ENCODE measurements at regions not wholly inside any gene's neighbourhood (a gene's known extent, or its start where the extent isn't known, plus 50 kb on each side); places are given as distances from the start of the nearest gene placed in this dataset.

- TF ChIP-seq CTCF (IDR thresholded peaks at IDR 0.05; ENCODE audit: insufficient read depth, low read length) (no peak), POLR2AphosphoS5 (IDR thresholded peaks at IDR 0.05; ENCODE audit: low read depth) (no peak), REST (IDR thresholded peaks at IDR 0.05; ENCODE audit: insufficient replicate concordance, low read depth) (no peak)
These were observed 584.0 kb upstream of the CDH8 start for GRCh38 chr16:62620275-62620674.

Data from HL-60 (cell line).